Activated CD4-positive, alpha-beta T cell treated with anti-CD3 and anti-CD28 coated beads, Interleukin-2, amount 50 U/mL, for 16 hours (primary cell): ENCODE measurements at regions not wholly inside any gene's neighbourhood (a gene's known extent, or its start where the extent isn't known, plus 50 kb on each side); places are given as distances from the start of the nearest gene placed in this dataset.

ENCODE experiments used
- DNase-seq: peaks from one replicate; pipeline ENCODE4 v3.0.0-alpha.2; 2020

GRCh38 chr2:163259489-163259888 lies 420.9 kb upstream of the KCNH7 start:
- DNase-seq = no peak

DNA sequence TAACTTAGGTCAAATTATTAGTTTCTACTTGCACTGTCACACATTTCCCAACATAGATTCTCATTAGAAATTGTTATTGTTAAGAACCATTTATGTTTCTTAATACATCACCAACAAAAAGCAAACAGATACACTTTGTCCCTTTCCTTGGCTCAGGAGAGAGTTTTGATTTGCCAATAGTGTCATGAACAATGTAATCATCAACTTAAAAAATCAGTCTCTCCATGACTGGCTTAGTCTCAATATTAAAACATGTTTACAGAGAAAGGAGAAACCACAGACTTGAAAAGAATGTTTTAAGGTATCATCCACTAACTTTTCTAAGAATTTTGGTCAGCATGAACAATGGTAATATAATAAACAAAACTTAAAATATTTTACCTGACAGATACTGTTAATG lies 416.5 kb upstream of the KCNH7 start:
- no peak for DNase-seq

DNA sequence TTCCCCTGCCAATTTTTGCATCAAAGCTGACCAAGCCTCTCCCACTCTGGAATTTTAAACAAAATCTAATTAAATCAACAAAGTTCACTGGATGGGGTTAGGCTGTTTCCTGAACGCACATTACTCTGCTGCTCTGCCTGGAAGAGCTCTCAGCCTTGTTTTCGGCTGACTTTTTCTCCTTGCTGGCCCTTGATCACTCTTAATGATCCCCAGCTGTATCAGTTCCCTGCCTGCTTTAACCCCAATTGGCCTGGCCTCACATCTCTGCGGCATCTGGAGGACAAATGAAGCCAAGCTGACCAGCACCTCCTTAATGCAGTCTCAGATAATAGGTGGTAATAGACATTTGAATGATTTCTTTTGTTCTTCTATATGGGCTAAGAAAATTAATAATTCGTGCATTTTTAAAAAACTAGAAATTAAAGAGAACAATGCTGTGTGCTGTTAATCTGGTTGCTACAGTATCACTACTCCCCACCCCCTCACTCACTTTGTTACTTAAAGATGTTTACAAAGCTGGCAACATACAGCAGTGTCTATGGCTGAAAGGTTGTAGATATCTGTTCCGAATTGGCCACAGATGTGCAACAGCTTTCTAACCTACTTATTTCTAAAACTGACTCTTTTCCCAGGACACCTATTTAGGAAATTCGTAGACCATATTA lies 415.2 kb upstream of the KCNH7 start:
- no peak for DNase-seq

GRCh38 chr2:163252199-163252598 lies 413.6 kb upstream of the KCNH7 start:
- no peak for DNase-seq

- DNase-seq = no peak
These were observed 410.0 kb upstream of the KCNH7 start for GRCh38 chr2:163248376-163249253.

DNA sequence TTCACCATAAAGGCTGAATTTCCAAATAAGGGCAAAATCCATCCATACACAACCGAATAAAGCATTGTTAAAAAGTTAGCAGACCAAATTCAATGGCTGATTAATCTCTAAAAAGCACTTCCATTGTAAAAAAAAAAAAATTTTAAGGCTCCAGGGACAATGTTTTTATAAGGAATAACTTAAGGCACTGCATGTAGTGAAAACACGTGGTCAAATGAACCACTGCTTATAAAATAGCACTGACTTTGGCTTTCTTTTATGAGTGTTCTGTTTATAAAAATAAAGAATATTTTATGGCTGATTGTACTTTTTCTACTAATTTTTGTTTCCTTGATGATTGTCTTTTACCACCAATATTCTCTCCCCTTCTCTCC lies 409.3 kb upstream of the KCNH7 start:
- no peak for DNase-seq

DNA sequence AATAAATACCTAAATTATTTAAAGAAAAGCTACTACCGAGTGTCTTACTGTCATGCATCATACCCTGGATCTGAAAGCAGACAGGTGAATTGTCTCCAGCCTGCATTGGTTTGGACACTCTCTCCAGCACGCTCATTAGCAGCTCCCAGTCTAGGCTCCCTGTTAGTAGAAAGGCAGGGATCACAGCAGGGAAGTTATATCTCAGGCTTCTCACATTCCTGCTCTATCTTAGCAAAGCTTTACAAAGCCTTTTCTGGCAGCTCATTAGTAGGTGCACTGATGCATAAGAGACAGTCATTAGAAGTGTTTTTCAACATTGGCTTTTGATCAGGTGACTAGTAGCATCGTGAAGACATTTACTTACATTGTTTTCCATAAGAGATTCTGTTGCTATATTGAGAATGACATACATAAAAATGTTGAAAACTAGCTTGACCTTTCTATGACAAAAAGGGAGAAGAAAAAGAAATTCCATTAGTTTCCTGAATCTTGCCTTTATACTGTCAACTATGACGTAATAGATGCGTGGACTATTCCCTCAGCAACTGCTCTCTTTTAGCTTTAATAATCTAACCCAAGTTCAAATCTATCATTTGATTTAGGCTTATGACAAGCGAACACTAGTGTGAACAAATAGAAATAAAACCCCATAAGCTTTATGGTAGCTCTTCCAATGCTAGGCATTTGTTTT lies 408.7 kb upstream of the KCNH7 start:
- no peak for DNase-seq

GRCh38 chr2:163246135-163246534 lies 407.6 kb upstream of the KCNH7 start:
- DNase-seq = no peak

DNA sequence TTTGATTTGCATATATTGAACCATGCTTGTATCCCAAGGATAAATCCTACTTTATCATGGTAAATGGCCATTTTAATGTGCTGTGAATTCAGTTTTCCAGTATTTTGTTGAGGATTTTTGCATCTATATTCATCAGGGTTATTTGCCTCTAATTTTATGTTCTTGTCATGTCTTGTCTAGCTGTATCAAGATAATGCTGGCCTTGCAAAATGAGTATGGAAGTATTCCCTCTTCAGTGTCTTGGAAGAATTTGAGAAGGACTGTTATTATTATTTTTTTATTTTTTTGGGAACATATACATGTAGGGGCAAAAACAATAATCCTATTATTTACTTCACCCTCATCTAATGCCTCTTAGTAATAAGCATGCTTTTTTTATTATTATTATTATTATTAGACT lies 398.0 kb upstream of the KCNH7 start:
- no peak for DNase-seq

GRCh38 chr2:163231666-163232065 lies 393.1 kb upstream of the KCNH7 start:
- DNase-seq = no peak

GRCh38 chr2:163213661-163214081 lies 375.1 kb upstream of the KCNH7 start:
- DNase-seq = no peak

GRCh38 chr2:163210430-163210918 lies 371.9 kb upstream of the KCNH7 start:
- no peak for DNase-seq

GRCh38 chr2:163207693-163208370 lies 369.3 kb upstream of the KCNH7 start:
- no peak for DNase-seq

GRCh38 chr2:163205589-163206254 lies 367.2 kb upstream of the KCNH7 start:
- DNase-seq = no peak

GRCh38 chr2:163200741-163201140 lies 362.2 kb upstream of the KCNH7 start:
- DNase-seq = no peak

GRCh38 chr2:163198972-163199371 lies 360.4 kb upstream of the KCNH7 start:
- DNase-seq = no peak

- DNase-seq = no peak
These were observed 359.4 kb upstream of the KCNH7 start for GRCh38 chr2:163198007-163198406.

GRCh38 chr2:163191372-163191771 lies 352.8 kb upstream of the KCNH7 start:
- peak; percentile 11 for DNase-seq

GRCh38 chr2:163187995-163188655 lies 349.6 kb upstream of the KCNH7 start:
- DNase-seq = no peak

GRCh38 chr2:163187119-163187518 lies 348.6 kb upstream of the KCNH7 start:
- no peak for DNase-seq

- no peak for DNase-seq
These were observed 346.6 kb upstream of the KCNH7 start for GRCh38 chr2:163185160-163185559.
